GM04504 (cell line): ENCODE measurements at regions not wholly inside any gene's neighbourhood (a gene's known extent, or its start where the extent isn't known, plus 50 kb on each side); places are given as distances from the start of the nearest gene placed in this dataset.
"Not testable (repeated sequence)": the region's sequence is repeated elsewhere in the genome, so short reads cannot be mapped to it uniquely, and the experiment has no call there.

ENCODE experiments used
- DNase-seq: peaks from one replicate; pipeline ENCODE4 v3.0.0-alpha.2; 2012; ENCODE audit warnings: low read depth

DNA sequence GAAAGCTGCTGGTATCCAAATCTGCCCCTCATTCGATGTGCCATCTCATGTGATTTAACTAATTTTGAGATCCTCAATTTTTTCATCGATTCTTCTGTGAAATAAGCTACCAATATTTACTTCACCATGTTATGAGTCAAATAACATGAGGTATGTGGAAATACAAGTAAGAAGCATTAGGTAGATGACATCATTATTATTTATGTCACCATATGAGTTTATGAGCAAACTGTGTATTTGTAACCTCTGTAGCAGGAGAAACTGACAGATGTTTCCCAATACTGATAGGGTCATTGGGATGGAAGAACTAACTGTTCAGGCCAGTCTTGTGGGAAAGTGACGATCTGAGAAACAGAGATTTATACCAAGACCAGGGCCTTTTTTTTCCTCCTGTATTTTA, 229.4 kb upstream of the GOT2 start:
- DNase-seq, result no peak

- DNase-seq, result no peak
Observed at GRCh38 chr16:58962811-58963210, 228.7 kb upstream of the GOT2 start.

DNA sequence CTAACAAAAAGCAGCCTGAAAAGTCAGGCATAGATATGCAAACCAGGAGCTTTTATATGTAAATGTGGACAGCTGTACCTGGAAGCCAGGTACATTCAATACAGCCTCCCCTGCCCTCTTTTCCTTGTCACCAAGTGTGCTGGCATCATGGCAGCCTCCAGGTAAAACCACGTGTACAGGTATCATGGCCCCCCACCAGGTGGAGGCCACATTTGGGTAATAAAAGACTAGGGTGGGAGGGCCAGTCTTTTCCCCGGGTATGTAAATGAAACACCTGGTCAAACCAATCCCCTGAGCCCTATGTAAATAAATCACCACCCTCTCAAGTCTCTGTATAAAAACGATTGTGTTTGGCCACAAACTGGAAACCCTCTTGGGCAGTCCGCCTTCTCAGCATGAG, 226.4 kb upstream of the GOT2 start:
- no peak for DNase-seq

DNA sequence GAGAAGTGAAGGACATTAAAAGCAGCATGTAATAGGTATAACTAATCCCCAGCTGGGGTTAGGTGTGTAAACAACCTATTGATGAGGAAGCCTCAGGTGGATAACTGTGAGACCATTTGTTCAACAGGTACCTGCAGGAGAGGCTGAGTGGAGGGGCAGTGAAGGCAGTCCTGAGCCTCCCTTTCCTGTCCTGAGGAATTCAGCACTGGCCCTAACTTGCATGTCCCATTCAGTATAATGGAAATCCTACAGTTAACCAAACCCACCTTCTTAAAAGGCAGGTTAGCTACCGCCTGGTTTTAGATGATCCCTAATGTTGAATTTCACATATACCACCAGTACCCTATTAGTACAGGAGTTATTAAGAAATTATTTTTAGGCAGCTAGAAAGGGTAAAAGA, 225.9 kb upstream of the GOT2 start:
- DNase-seq, result no peak

DNA sequence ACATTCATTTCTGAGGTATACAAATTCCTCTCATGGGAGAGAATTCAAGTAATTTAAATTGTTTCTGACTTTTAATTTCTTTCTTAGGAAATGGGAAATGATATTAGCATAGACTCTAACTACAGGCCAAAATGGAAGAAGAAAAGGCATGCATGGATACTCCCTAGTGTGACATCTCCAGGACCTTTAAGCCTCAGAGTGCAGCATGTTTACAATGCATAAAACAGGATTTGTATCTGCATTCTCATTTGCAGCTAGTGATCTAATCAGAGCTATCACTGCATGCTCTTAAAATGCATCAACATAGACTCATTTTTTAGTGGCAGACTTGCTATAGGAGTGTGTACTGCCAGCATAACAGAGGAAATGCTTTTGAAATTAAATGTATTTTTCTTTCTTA, 224.6 kb upstream of the GOT2 start:
- DNase-seq, result no peak

- DNase-seq, result no peak
Observed at GRCh38 chr16:58948244-58948643, 214.1 kb upstream of the GOT2 start.

- no peak for DNase-seq
Observed at GRCh38 chr16:58940609-58941008, 206.5 kb upstream of the GOT2 start.

DNA sequence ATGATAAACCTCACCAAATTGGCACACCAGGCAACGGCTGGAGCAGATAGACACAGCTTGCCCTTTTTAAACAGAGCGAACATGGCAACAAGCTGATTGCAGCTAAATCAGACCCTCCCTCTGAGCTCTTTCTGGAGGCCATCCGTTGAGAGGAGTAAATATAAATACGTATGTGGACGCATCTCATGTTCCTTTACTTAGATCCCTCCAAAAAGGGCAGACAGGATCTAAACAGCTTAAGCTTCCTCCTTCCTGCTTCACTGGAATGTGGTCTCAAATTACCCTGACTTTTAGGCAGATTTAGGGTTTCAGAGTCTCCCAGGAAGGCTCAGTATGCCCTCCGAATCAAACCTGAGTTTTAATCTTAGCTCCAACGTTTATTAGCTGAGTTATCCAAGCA, 204.7 kb upstream of the GOT2 start:
- no peak for DNase-seq

- DNase-seq, result no peak
Observed at GRCh38 chr16:58937661-58938060, 203.5 kb upstream of the GOT2 start.

DNA sequence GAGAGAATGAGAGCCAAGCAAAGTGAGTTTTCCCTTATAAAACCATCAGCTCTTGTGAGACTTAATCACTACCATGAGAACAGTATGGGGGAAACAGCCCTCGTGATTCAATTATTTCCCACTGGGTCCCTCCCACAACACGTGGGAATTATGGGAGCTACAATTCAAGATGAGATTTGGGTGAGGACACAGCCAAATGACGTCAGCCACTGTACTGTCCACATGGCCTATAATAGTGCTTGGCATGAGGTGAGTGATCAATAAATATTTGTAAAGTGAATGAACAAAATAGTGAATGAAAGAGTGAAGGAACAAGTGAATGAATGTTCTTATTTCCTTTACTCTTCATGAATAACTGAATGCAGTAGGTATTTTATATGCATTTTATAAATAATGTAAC, 199.1 kb upstream of the GOT2 start:
- DNase-seq, result no peak

DNA sequence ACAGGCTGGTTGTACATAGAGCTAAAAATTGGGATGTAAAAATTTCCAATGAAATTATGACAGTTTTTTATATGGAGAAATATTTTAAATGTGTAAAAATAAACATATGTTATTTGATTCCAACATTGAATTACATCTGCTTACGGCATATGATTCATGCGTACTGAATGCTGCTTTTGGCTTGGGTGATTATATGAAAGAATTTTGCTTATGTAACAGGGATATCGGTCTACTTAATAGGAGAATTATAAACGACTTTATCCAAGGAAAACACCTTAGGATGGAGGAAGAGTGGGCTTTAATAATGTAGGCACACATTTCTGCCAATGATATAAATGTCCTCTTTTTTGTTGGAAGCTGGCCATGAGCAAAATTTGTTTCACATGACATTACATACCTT, 197.3 kb upstream of the GOT2 start:
- no peak for DNase-seq

- DNase-seq, result no peak
Observed at GRCh38 chr16:58923094-58923493, 189.0 kb upstream of the GOT2 start.

DNA sequence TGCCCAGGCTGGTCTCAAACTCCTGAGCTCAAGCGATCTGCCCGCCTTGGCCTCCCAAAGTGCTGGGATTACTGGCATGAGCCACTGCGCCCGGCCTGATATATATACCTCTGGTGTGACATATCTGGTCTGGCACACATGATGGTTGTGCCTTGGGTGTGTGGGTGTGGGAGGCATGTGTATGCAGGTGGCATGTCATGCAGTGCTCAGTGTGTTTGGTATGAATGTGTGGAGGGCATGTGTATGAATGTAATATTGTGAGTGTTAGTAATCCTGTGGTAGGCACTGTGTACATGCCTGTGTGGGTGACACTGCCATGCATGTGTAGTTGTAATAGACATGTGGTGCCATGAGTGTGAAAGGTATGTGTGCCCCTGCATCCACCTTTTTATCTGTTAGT, 179.3 kb upstream of the GOT2 start:
- no peak for DNase-seq

GRCh38 chr16:58912571-58912970, 178.5 kb upstream of the GOT2 start:
- DNase-seq, result no peak

- no peak for DNase-seq
Observed at GRCh38 chr16:58906981-58907715, 173.0 kb upstream of the GOT2 start.

- DNase-seq, result no peak
Observed at GRCh38 chr16:58904291-58904690, 170.2 kb upstream of the GOT2 start.

DNA sequence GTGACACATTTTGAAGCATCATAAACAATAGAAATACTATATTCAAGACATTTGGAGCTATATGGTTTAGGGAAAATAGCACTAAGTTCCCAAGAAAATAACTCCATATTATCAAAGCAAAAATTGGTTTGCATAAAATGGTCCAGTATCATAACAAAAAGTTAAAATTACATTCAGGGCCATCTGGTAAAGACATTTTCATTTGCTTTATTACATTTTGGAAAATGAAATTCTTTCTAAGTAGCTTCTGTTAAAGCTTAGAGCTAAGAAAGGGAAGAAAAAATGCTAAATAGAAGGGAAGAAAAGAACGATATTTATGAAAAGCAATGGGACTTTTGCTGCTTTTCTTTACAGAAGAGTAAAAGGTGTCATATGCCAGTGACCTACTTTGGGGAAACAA, 155.4 kb upstream of the GOT2 start:
- no peak for DNase-seq

DNA sequence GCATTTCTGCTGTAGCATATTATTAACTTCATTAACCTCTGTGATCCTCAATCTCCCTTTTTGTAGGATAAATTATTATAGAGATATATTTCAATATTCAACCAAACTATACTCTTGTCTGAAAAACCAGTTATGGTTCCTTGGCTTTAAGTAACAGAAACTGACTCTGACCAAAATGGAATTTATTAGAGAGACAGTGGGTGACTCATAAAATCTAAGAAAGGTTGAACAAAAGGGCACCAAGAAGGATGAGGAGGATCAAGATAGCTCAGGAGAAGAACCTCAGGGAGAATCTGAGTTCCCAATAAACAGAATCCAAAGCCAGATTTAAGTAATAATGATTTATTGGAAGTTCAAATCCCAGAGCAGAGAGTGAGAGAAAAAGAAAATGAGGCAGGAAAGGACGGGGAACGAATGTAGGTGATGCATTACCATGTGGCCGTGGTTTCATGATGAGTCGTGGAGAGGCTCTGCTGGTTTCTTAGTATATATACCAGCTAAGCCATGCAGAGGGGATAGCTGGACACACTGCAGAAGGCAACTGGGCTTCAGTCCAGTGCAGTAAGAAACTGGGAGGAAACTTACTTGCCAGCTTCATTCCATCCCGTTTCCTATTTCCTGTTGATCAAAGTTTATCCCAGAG, 151.5 kb upstream of the GOT2 start:
- DNase-seq, result no peak

- no peak for DNase-seq
Observed at GRCh38 chr16:58884141-58884540, 150.0 kb upstream of the GOT2 start.

DNA sequence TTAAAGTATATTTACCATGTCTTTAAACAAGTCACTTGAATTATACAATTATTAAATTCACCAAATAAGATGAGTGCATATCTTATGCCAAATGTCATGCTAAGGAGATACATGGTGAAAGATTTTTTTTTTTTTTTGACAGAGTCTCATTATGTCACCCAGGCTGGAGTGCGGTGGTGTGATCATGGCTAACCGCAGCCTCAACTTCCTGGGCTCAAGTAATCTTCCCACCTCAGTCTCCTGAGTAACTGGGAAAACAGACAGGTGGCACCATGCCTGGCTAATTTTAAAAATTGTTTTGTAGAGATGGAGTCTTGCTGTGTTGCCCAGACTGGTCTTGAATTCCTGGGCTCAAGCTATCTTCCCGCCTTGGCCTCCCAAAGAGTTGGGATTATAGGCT, 149.0 kb upstream of the GOT2 start:
- no peak for DNase-seq

- DNase-seq, result no peak
Observed at GRCh38 chr16:58882292-58882691, 148.2 kb upstream of the GOT2 start.

DNA sequence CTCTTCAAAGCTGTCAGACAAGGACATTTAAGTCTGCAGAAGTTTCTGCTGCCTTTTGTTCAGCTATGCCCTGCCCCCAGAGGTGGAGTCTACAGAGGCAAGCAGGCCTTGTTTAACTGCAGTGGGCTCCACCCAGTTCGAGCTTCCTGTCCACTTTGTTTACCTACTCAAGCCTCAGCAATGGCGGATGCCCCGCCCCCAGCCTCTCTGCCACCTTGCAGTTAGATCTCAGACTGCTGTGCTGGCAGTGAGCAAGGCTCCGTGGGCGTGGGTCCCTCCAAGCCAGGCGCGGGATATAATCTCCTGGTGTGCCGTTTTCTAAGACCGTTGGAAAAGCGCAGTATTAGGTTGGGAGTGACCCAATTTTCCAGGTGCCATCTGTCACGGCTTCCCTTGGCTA, 144.5 kb upstream of the GOT2 start:
- not testable (repeated sequence) for DNase-seq

DNA sequence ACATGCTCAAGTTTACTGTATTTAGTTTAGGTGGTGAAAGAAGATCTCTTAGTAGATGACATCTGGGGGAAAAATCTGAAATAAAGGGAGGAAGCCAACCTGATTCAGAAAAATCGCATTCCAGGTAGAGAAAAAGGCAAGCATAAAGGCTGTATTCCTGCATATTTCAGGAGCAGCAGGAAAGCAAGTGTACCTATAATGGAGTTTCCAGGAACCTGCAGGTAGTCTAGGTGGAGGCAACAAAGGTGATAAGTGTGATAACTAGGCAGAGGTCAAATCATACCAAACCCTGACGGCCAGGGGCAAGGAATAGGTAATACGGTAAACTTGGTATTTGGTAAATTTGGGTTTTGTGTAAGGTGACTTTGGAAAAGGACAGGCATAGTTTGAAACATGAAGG, 132.8 kb upstream of the GOT2 start:
- no peak for DNase-seq

- DNase-seq, result no peak
Observed at GRCh38 chr16:58863761-58864160, 129.6 kb upstream of the GOT2 start.
